OCI-LY1 (cell line): ENCODE measurements at regions not wholly inside any gene's neighbourhood (a gene's known extent, or its start where the extent isn't known, plus 50 kb on each side); places are given as distances from the start of the nearest gene placed in this dataset.

Source experiments
- EZH2 ChIP-seq: fragments of 200-600 bp; sonication (generic), shearing (Covaris generic); IDR thresholded peaks from 2 replicates; pipeline ENCODE4 v1.8.0; 2017; ENCODE audit warnings: borderline replicate concordance, mixed run types, mild to moderate bottlenecking, antibody characterized with exemption, low read length, moderate library complexity, mixed read lengths
- TF ChIP-seq, protein P1 (sequence below): fragments of 200-600 bp; sonication (generic), shearing (Covaris generic); IDR thresholded peaks from 2 replicates; pipeline ENCODE4 v1.5.1; 2017; ENCODE audit warnings: mild to moderate bottlenecking, antibody characterized with exemption, low read length, moderate library complexity, mixed read lengths

DNA sequence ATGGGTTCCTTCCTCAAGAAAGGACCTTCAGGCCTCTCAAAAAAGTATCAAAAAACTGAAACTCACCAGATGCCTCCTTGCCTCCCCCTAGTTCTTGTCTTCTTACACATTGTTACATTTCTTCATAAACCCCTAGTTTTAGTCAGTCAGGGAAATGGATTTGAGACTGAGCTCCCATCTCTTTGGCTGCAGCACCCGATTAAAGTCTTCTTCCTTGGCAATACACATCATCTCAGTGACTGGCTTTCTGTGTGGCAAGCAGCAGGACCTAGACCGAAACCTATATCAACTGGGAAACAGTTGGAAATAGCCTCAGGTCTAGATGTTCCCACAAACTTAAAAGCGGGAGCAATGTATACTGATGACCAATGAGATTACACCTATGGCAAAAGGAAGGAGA is 512.2 kb upstream of the PKDCC start:
- TF ChIP-seq, protein P1, sequence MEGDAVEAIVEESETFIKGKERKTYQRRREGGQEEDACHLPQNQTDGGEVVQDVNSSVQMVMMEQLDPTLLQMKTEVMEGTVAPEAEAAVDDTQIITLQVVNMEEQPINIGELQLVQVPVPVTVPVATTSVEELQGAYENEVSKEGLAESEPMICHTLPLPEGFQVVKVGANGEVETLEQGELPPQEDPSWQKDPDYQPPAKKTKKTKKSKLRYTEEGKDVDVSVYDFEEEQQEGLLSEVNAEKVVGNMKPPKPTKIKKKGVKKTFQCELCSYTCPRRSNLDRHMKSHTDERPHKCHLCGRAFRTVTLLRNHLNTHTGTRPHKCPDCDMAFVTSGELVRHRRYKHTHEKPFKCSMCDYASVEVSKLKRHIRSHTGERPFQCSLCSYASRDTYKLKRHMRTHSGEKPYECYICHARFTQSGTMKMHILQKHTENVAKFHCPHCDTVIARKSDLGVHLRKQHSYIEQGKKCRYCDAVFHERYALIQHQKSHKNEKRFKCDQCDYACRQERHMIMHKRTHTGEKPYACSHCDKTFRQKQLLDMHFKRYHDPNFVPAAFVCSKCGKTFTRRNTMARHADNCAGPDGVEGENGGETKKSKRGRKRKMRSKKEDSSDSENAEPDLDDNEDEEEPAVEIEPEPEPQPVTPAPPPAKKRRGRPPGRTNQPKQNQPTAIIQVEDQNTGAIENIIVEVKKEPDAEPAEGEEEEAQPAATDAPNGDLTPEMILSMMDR: no peak
- TF ChIP-seq EZH2: no peak
